ENCODE measurements at regions not wholly inside any gene's neighbourhood (a gene's known extent, or its start where the extent isn't known, plus 50 kb on each side); places are given as distances from the start of the nearest gene placed in this dataset.

- Mint-ChIP-seq H3K27ac (ENCODE audit: unreplicated experiment) (no peak overlapping the region), H3K4me1 (ENCODE audit: low read depth, unreplicated experiment) (no peaks in the 10 kb centered on the region), H3K36me3 (ENCODE audit: insufficient read depth, unreplicated experiment) (no peaks in the 10 kb centered on the region), H3K9me3 (ENCODE audit: unreplicated experiment) (no peaks in the 10 kb centered on the region), H3K4me3 (ENCODE audit: unreplicated experiment) (no peak overlapping the region), H3K27me3 (ENCODE audit: insufficient read depth, unreplicated experiment) (no peaks in the 10 kb centered on the region)
- Histone ChIP-seq H3K4me1 (no peaks in the 10 kb centered on the region), H3K4me3 (ENCODE audit: low read depth, low read length) (no peak overlapping the region), H3K36me3 (ENCODE audit: control insufficient read depth, insufficient read depth, low read length) (no peaks in the 10 kb centered on the region), H3K9me3 (no peaks in the 10 kb centered on the region), H3K27me3 (replicated peaks; ENCODE audit: control insufficient read depth, insufficient read depth, low read length) (no peaks in the 10 kb centered on the region)
- no peak for TF ChIP-seq CTCF (IDR thresholded peaks at IDR 0.05; ENCODE audit: insufficient read depth in 1 of 2, low read depth in 1 of 2, low read length in 1 of 2, severe bottlenecking in 1 of 2, unreplicated experiment in 1 of 2)
- CTCF ChIA-PET, result no interaction called here
- DNase-seq, result no peak
- no TSS peak for BruUV-seq (replicated peaks)
- intact Hi-C loops (cut with micrococcal nuclease; ENCODE audit: unreplicated experiment), result no loop called here
- POLR2A ChIA-PET, result no interaction called here
These were observed 1680.7 kb downstream of the PCDH7 start for GRCh38 chr4:32400870-32401269.

GRCh38 chr4:32417113-32417704 is 1697.0 kb downstream of the PCDH7 start:
- Mint-ChIP-seq H3K9me3 (ENCODE audit: unreplicated experiment) (peaks cover 11% of the 10 kb centered on the region), H3K27ac (ENCODE audit: unreplicated experiment) (no peak overlapping the region), H3K4me1 (ENCODE audit: low read depth, unreplicated experiment) (no peaks in the 10 kb centered on the region), H3K4me3 (ENCODE audit: unreplicated experiment) (no peak overlapping the region), H3K36me3 (ENCODE audit: insufficient read depth, unreplicated experiment) (no peaks in the 10 kb centered on the region), H3K27me3 (ENCODE audit: insufficient read depth, unreplicated experiment) (no peaks in the 10 kb centered on the region)
- ChIA-PET CTCF (no interaction called here), POLR2A (no interaction called here)
- Histone ChIP-seq H3K4me1 (no peaks in the 10 kb centered on the region), H3K9me3 (no peaks in the 10 kb centered on the region), H3K36me3 (ENCODE audit: control insufficient read depth, insufficient read depth, low read length) (no peaks in the 10 kb centered on the region), H3K4me3 (ENCODE audit: low read depth, low read length) (no peak overlapping the region), H3K27me3 (replicated peaks; ENCODE audit: control insufficient read depth, insufficient read depth, low read length) (no peaks in the 10 kb centered on the region)
- TF ChIP-seq CTCF (IDR thresholded peaks at IDR 0.05; ENCODE audit: insufficient read depth in 1 of 2, low read depth in 1 of 2, low read length in 1 of 2, severe bottlenecking in 1 of 2, unreplicated experiment in 1 of 2), result no peak
- intact Hi-C loops (cut with micrococcal nuclease; ENCODE audit: unreplicated experiment), result loop anchor here (1.0 kb wide), 1 partner anchor 358 kb away; no protein-coding TSS in a partner anchor
- BruUV-seq (replicated peaks), result no TSS peak
- DNase-seq, result no peak

GRCh38 chr4:32423267-32423666 is 1703.1 kb downstream of the PCDH7 start:
- CTCF ChIA-PET, result no interaction called here

More at GRCh38 chr4:32423267-32423666, 1703.1 kb downstream of the PCDH7 start:
- Histone ChIP-seq H3K4me1 (no peaks in the 10 kb centered on the region), H3K36me3 (ENCODE audit: control insufficient read depth, insufficient read depth, low read length) (no peaks in the 10 kb centered on the region), H3K27me3 (replicated peaks; ENCODE audit: control insufficient read depth, insufficient read depth, low read length) (no peaks in the 10 kb centered on the region), H3K9me3 (no peaks in the 10 kb centered on the region), H3K4me3 (ENCODE audit: low read depth, low read length) (no peak overlapping the region)
- BruUV-seq (replicated peaks), result no TSS peak
- Mint-ChIP-seq H3K4me3 (ENCODE audit: unreplicated experiment) (no peak overlapping the region), H3K27me3 (ENCODE audit: insufficient read depth, unreplicated experiment) (no peaks in the 10 kb centered on the region), H3K36me3 (ENCODE audit: insufficient read depth, unreplicated experiment) (no peaks in the 10 kb centered on the region), H3K27ac (ENCODE audit: unreplicated experiment) (no peak overlapping the region), H3K9me3 (ENCODE audit: unreplicated experiment) (peaks cover 11% of the 10 kb centered on the region), H3K4me1 (ENCODE audit: low read depth, unreplicated experiment) (no peaks in the 10 kb centered on the region)
- TF ChIP-seq CTCF (IDR thresholded peaks at IDR 0.05; ENCODE audit: insufficient read depth in 1 of 2, low read depth in 1 of 2, low read length in 1 of 2, severe bottlenecking in 1 of 2, unreplicated experiment in 1 of 2), result no peak
- POLR2A ChIA-PET, result no interaction called here
- no peak for DNase-seq
- intact Hi-C loops (cut with micrococcal nuclease; ENCODE audit: unreplicated experiment), result no loop called here

All from Caco-2 (cell line).